PC-3 (cell line): ENCODE measurements at regions not wholly inside any gene's neighbourhood (a gene's known extent, or its start where the extent isn't known, plus 50 kb on each side); places are given as distances from the start of the nearest gene placed in this dataset.

ENCODE experiments used
- ATAC-seq: fragments of 200-7000 bp; cut with Tn5 transposase; 2 replicates; pipeline ENCODE4 v1.9.1; 2020; ENCODE audit warnings: mild to moderate bottlenecking, moderate library complexity
- BruUV-seq: library from RNA; stranded (reverse); fragments of 400-500 nt; replicated peaks from 2 replicates; lab custom pipeline; 2021; lab: Mats Ljungman, UMichigan
- CTCF ChIA-PET: fragments of 300-600 bp; sonication (Branson Sonifier 250); formaldehyde crosslinking; loops from one replicate; lab custom pipeline; 2022; ENCODE audit warnings: antibody characterized with exemption; lab: Charles Lee
- POLR2A ChIA-PET: fragments of 300-600 bp; sonication (Branson Sonifier 250); formaldehyde crosslinking; loops from one replicate; lab custom pipeline; 2022; ENCODE audit warnings: antibody characterized with exemption; ENCODE audit not compliant: unreplicated experiment; lab: Charles Lee
- DNase-seq: peaks from one replicate; pipeline ENCODE4 v3.0.0-alpha.2; 2015
- H2AFZ ChIP-seq: fragments of 300-600 bp; sonication (generic); 2 replicates; pipeline ENCODE4 v1.6.0; 2016; ENCODE audit warnings: antibody characterized with exemption, low read length
- H3F3A ChIP-seq: fragments of 300-600 bp; sonication (generic); one replicate; pipeline ENCODE4 v1.6.0; 2017; ENCODE audit warnings: antibody characterized with exemption, low read length, control low read depth, mild to moderate bottlenecking; ENCODE audit not compliant: unreplicated experiment
- H3K27ac ChIP-seq: fragments of 300-600 bp; sonication (generic); 2 replicates; pipeline ENCODE4 v1.5.1; 2016; ENCODE audit warnings: mild to moderate bottlenecking, low read length
- H3K27me3 ChIP-seq: fragments of 300-600 bp; sonication (generic); 2 replicates; pipeline ENCODE4 v1.6.1; 2016; ENCODE audit warnings: low read length, mixed read lengths
- H3K36me3 ChIP-seq: fragments of 300-600 bp; sonication (generic); 2 replicates; pipeline ENCODE4 v1.6.1; 2016; ENCODE audit warnings: low read depth, mixed run types, low read length, mixed read lengths
- H3K4me1 ChIP-seq: fragments of 300-600 bp; sonication (generic); 2 replicates; pipeline ENCODE4 v1.5.1; 2016; ENCODE audit warnings: low read length; ENCODE audit not compliant: insufficient read depth
- H3K4me2 ChIP-seq: fragments of 300-600 bp; sonication (generic); 2 replicates; pipeline ENCODE4 v1.6.0; 2016; ENCODE audit warnings: low read length
- H3K4me3 ChIP-seq: fragments of 300-600 bp; sonication (generic); 2 replicates; pipeline ENCODE4 v1.5.1; 2016; ENCODE audit warnings: mild to moderate bottlenecking, low read length, mixed read lengths
- H3K79me2 ChIP-seq: fragments of 300-600 bp; sonication (generic); 2 replicates; pipeline ENCODE4 v1.6.1; 2017; ENCODE audit warnings: low read length, mixed read lengths
- H3K9ac ChIP-seq: fragments of 300-600 bp; sonication (generic); 2 replicates; pipeline ENCODE4 v1.6.0; 2016; ENCODE audit warnings: mild to moderate bottlenecking, low read length
- H3K9me2 ChIP-seq: fragments of 300-600 bp; sonication (generic); replicated peaks from 2 replicates; pipeline ENCODE4 v1.6.1; 2016; ENCODE audit warnings: mixed run types, low read length, mixed read lengths
- H3K9me3 ChIP-seq: fragments of 300-600 bp; sonication (generic); 2 replicates; pipeline ENCODE4 v1.6.1; 2016; ENCODE audit warnings: low read length, mixed read lengths
- H4K20me1 ChIP-seq: fragments of 300-600 bp; sonication (generic); 2 replicates; pipeline ENCODE4 v1.6.1; 2016; ENCODE audit warnings: low read length, mixed read lengths
- CTCF ChIP-seq: fragments of 300-600 bp; sonication (generic); conservative IDR thresholded peaks from 2 replicates; pipeline ENCODE4 v1.5.1; 2017; ENCODE audit warnings: antibody characterized with exemption, low read depth, mild to moderate bottlenecking, low read length
- EZH2 ChIP-seq: fragments of 300-600 bp; sonication (generic); IDR thresholded peaks from one replicate; pipeline ENCODE4 v1.6.1; 2017; ENCODE audit warnings: antibody characterized with exemption, mild to moderate bottlenecking, low read length; ENCODE audit not compliant: unreplicated experiment
- EZH2phosphoT487 ChIP-seq: fragments of 300-600 bp; sonication (generic); IDR thresholded peaks from 2 replicates; pipeline ENCODE4 v1.6.1; 2018; ENCODE audit warnings: mild to moderate bottlenecking, antibody characterized with exemption, low read length, borderline replicate concordance
- intact Hi-C: fragments of 100-400 bp; cut with micrococcal nuclease; formaldehyde crosslinking; loops from 2 replicates; pipeline ENCODE4 v1.9.0; 2023

DNA sequence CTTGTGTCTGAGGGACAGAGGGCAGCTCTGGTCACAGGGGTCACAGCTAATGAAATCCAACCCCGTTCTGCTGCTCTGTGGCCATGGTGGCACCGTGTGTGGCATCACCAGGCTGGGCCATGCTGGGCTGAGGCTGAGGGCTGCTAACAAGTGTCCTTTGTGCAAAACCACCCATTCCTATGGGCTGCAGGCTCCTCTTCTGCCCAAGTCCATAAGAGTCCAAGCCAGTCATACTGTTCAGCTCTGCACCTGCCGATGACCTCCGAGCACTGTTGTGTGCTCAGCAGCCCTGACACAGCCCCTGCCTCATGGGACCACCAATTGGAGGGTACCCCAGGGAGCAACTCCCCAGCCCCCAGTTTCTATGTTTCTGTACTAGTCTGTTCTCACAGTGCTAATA lies 133.1 kb downstream of the WDR11 start:
- ATAC-seq: no peak
- no TSS peak for BruUV-seq
- no peaks in the 10 kb centered on the region for H3F3A ChIP-seq
- POLR2A ChIA-PET: no interaction called here
- intact Hi-C loops: no loop called here
- H3K79me2 ChIP-seq: no peaks in the 10 kb centered on the region
- H3K9ac ChIP-seq: no peak overlapping the region
- H3K4me1 ChIP-seq: no peaks in the 10 kb centered on the region
- H3K9me3 ChIP-seq: no peaks in the 10 kb centered on the region
- no peak for DNase-seq
- H3K4me2 ChIP-seq: no peak overlapping the region
- no peak overlapping the region for H2AFZ ChIP-seq
- no peaks in the 10 kb centered on the region for H4K20me1 ChIP-seq
- peaks cover 31% of the 10 kb centered on the region for H3K27me3 ChIP-seq
- TF ChIP-seq EZH2phosphoT487 (no peak), CTCF (no peak), EZH2 (no peak)
- H3K9me2 ChIP-seq: no peaks in the 10 kb centered on the region
- H3K4me3 ChIP-seq: no peak overlapping the region
- H3K27ac ChIP-seq: no peak overlapping the region
- no peaks in the 10 kb centered on the region for H3K36me3 ChIP-seq
- CTCF ChIA-PET: no interaction called here

GRCh38 chr10:120987359-120987758 lies 136.2 kb downstream of the WDR11 start:
- CTCF ChIA-PET: no interaction called here
- no peak for ATAC-seq

DNA sequence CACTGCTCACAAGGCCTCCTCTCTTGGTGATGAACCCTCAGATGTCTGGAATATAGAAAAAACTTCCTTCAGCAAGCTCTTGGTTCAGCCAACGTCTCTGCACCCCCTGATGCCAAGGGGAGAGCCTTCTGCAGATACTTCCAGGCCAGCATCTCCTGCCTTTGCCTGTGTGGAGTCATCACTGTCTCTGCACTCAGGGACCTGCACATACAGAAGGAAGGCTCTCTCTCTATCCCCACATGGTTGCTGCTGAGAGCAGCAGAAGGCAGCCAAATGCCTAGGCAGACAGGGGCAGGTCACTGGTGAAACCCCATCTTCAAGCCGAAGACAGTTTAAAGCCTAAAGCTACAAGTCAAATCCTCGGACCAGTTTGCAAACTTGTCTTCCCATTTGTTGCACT lies 137.6 kb downstream of the WDR11 start:
- H3K27ac ChIP-seq: no peak overlapping the region
- no peaks in the 10 kb centered on the region for H3K4me1 ChIP-seq
- no peaks in the 10 kb centered on the region for H3K79me2 ChIP-seq
- H3K4me2 ChIP-seq: no peak overlapping the region
- no peaks in the 10 kb centered on the region for H4K20me1 ChIP-seq
- BruUV-seq: no TSS peak
- TF ChIP-seq CTCF (no peak), EZH2phosphoT487 (no peak), EZH2 (no peak)
- no peak for ATAC-seq
- no peak overlapping the region for H3K4me3 ChIP-seq
- H3F3A ChIP-seq: no peaks in the 10 kb centered on the region
- no peaks in the 10 kb centered on the region for H3K27me3 ChIP-seq
- ChIA-PET CTCF (no interaction called here), POLR2A (no interaction called here)
- no peak for DNase-seq
- intact Hi-C loops: no loop called here
- no peak overlapping the region for H3K9ac ChIP-seq
- no peaks in the 10 kb centered on the region for H3K36me3 ChIP-seq
- H3K9me3 ChIP-seq: no peaks in the 10 kb centered on the region
- no peaks in the 10 kb centered on the region for H3K9me2 ChIP-seq
- H2AFZ ChIP-seq: no peak overlapping the region

More at GRCh38 chr10:120987359-120987758, 136.2 kb downstream of the WDR11 start:
- Histone ChIP-seq H3K79me2 (no peaks in the 10 kb centered on the region), H3K9me2 (no peaks in the 10 kb centered on the region), H4K20me1 (no peaks in the 10 kb centered on the region), H3K9me3 (no peaks in the 10 kb centered on the region), H3F3A (no peaks in the 10 kb centered on the region), H3K27me3 (0 out of 2 replicates have a peak, but pooled peaks cover 4% of the 10 kb centered on the region), H2AFZ (no peak overlapping the region), H3K9ac (no peak overlapping the region), H3K4me2 (no peak overlapping the region), H3K36me3 (no peaks in the 10 kb centered on the region), H3K4me1 (no peaks in the 10 kb centered on the region), H3K4me3 (no peak overlapping the region), H3K27ac (no peak overlapping the region)
- TF ChIP-seq CTCF (no peak), EZH2phosphoT487 (no peak), EZH2 (no peak)
- DNase-seq: no peak
- intact Hi-C loops: no loop called here
- no TSS peak for BruUV-seq
- POLR2A ChIA-PET: no interaction called here
